NCI-H2196 (cell line): ENCODE measurements at regions not wholly inside any gene's neighbourhood (a gene's known extent, or its start where the extent isn't known, plus 50 kb on each side); places are given as distances from the start of the nearest gene placed in this dataset.

ENCODE experiments used
- DNase-seq: peaks from one replicate; lab custom pipeline; 2025; ENCODE audit not compliant: unreplicated experiment; lab: John Stamatoyannopoulos, UW

DNA sequence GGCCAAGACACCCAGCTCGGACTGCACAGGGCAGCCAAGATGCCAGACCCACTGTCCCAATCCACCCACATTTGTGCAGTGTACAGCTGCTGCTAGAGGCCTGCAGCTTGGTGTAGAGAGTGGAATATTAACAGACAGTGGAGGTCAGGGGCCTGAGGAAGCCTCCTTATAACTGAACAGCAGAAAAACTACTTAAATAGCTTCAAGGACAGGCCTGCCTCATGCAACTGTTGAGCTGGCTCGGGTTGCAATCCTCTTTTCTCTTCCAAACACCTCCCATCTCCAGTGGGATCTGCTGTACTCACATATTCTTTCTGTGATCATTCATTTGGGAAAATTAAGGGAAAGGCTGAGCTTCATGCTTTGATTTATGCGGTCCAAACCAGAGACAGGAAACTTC lies 1043.2 kb upstream of the TMEM132C start:
- no peak for DNase-seq

DNA sequence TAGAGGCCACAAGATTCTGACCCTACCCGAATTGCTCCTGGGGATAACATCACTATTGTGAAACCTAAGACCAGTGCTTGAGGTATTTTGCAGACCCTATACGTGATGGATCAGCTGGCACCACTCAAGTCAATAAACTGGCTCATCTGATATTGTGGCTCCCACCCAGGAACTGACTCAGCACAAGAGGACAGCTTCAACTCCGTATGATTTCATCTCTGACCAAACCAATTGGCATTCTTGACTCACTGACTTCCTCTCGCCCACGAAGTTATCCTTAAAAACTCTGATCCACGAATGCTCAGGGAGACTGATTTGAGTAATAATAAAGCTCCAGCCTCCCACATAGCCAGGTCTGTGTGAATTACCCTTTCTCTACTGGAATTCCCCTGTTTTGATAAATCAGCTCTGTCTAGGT lies 1036.1 kb upstream of the TMEM132C start:
- DNase-seq: no peak

DNA sequence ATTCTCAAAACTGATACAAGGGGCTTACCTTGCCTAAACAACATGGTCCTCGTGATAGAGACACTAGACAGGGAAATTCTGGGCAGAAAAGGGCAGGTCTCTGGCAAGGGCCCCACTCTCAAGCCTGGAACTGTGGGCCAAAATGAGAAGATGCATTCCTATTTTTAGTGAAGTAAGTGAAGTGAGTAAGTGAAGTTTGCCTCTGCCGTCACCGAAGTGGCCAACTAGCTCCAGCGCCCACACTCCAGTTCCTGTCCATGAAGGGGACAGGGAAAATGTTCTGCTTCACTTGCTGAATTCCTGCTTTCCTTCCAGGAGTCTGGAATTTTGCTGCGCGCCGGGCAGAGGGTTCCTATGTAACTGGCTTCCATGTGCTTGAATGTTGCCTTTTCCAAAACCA lies 1035.6 kb upstream of the TMEM132C start:
- no peak for DNase-seq

DNA sequence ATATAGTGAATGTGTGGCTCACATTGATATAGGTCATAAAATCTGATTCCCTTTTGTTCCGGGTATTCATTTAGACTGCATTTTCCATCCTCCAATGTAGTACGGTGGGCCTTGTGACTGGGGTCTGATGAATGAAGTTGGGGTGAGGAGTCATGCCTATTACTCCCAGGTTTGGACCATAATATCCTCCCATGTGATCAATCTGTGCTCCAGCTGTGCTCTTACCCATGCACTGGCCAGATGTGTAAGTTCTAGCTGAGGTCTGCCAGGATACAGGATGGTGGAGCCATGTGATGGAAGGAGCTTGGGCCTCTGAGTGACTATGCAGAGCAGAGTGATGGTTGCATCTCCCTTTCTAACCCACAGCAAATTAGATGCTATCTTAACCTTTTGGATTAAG lies 1034.0 kb upstream of the TMEM132C start:
- DNase-seq: no peak

DNA sequence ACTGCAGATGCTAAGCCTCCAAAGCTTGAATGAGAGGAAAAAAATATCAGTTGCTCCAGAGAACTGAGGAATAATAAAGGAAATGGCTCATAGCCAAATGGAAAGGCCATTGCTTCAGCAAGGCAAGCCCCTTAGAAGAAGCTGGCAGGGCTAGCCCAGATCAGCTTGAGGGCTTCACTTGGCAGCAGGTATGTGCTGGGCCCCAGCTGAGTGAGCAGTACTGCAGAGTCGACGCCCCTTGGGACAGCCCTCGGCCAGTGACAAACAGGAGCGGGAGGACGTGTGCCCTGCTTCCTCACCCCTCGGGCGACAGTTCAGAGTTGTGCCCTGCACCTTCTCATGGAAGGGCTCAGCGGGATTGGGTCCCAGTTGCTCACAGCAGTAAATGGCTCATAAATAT lies 1031.2 kb upstream of the TMEM132C start:
- DNase-seq: no peak

DNA sequence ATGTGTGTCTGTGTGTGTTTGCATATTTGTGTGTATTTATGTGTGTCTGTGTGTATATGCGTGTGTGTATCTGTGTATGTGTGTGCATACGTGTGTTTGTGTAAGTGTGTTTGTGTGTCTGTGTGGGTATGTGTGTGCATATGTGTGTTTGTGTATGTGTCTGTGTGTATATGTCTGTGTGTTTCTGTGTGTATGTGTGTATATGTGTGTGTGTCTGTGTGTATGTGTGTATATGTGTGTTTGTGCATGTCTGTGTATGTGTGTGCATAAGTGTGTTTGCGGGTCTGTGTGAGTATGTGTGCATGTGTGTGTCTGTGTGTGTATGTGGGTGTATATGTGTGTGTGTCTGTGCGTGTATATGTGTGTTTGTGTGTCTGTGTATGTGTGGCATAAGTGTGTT lies 1030.5 kb upstream of the TMEM132C start:
- DNase-seq: no peak

DNA sequence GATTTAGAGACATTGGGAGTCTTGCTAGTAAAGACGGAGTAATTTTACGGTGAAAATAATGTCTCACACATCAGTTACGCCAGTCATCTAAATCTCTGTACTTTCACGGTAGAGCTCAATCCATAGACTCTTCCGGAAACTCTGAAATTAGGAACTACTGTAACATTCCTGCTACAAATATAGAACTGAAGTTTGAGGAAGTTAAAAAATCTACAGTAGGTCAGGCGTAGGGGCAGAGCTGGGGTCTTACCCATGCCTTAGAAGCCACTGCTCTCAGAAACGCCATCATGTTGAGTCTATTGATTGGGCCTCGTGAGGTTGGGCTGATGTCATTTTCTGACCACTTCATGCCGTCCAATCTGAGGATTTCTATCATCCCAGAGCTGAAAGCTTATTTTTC lies 1029.8 kb upstream of the TMEM132C start:
- DNase-seq: no peak

DNA sequence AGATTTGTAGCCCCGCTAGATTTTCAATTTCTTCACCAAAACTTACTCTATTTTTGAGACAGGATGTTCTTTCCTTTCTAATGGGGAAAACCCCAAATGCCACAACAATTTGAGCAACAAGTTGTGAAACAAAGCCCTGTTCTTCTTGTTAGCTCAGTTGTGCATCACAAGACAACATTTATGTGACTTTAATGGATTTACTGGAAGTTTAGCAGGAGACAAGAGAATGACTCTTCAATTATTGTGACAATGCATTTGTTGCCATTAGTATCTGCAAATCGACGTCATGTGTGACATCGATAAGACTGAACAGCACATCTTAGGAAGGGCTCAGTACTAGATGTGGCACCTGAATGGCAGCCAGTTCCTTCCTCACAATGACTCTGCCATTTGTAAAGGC lies 1028.9 kb upstream of the TMEM132C start:
- no peak for DNase-seq

DNA sequence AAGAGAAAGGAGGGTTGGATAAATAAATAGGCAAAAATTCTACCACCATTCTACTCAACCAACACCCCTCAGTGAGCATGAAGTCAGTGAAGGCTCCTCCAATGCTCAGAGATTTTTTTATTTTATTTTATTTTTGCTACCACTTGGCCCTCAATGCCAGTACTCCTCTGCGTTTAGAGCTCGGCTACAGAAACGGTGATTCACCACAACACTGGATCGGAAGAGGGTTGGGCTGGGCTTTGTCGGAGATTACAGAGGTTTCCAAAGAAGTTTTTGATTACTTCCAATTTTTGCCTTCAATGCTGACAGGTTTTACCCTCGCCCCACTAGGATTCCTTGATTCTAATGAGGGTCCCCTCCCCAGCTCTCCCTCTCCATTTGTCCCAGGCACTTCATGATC lies 1027.2 kb upstream of the TMEM132C start:
- DNase-seq: no peak

DNA sequence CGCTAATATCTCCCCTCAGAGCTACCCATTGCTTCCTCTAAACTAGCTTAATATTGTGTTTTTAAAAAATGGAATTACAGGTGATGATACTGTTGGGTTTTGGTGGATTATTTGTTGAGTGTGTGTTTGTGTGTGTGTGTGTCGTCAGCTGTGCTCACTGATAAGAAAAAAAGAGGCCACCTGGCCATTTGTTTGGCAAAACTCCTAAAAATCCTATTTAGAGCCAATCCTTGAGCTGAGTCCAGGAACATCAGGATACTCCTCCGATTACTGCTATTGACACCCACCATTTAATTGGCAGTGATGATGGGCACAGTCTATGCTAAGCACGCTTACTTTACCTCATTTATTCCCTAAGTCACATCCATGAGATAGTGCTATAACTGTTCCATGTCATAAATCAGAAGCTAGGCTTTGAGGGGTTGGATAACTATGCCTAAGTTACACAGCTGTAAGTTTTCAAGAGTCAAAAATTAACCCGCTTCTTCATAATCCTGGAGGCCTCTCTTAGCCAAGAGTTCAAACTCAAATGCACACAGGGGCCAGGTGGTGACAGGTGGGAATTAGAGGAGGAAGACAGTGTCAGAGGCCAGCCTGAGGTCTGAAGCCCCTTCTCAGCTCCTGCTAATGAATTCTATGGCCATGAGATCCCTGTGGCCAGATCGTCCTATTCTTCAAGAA lies 1026.6 kb upstream of the TMEM132C start:
- no peak for DNase-seq

DNA sequence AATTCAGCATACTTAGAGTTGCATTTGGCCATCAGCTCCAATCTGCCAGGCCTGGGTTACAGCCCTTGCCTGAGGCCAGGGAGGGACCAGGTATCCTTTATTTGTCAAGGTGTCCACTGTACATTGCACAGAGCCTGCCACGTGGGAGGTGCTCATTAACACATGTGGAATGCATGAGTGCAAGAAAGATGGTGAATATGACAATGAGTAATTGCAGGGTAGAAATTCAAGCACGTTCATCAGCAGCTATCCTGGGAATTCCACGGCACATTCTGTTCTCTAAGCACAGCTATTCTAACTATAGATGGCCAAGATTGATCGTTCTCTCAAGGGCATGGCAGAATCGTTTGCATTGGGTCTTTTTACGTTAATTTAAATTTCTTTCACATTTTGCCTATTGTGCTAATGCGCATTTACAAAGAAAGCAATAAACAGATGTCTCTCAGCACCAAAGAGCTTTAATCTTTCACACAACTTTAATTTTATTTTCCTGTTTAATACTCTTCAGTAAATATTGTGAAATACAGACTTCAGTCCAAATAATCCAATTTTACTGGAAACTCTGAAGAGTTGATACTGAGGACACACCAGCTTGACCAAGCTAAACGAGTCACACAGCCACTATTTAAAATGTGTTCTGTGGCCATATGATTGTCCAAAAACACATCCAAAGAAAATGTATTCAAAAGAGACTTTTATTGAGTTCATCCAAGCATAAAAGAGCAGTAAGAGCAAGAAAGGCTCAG lies 1025.7 kb upstream of the TMEM132C start:
- no peak for DNase-seq

DNA sequence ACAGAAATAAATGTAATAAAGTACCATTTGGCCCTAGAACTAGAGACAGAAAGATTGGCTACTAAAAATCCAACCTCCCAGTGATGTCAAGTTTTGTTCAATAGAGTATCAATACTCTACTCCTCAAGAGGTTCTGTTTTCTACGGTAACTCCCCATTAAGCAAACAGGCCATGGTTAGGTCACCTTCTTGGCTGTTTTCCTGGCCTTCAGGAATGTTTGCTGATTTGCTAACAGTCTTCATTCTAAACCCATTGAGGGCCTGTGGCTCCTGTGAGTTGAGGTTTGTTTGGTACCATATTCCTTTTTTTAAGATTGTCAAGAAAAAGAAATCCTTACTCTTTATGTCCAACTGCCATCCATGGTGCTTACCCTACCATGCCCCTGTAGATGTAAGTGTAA lies 1022.0 kb upstream of the TMEM132C start:
- DNase-seq: no peak

DNA sequence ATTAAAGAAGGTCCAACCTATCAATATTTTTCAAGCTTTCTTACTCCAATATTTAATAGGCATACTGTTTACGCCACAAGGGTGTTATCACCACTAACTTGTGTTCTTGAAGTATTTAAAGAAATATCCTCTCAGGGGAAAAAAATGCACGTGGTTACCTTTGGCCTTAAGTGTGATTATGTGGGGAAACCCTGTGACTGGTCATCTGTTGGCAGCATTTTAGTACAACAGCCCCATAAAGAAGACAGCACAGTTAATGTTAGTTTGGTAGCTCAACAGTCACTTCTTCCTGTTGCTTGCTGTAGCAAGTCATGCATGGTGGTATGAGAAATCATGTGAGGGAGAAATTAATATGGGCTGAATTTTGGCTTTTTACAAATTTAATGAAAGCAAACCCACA lies 1021.5 kb upstream of the TMEM132C start:
- DNase-seq: no peak

DNA sequence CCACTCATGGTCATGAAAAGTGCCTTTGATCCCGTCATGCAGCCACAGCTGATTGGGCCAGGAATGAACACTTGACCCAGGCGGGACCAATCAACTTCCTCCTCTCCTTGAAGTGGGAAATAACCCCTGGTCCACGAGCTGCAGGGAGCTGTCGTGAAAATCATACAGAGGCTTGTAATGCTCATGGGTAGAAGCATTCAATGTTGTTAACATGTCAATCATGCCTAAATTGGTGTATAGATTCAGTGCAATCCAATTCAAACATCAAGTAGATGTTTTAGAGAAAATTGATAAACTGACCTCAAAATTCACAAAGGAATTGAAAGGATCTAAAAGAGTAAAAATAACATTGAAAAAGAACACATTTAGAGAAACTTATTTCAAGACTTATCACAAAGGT lies 1019.0 kb upstream of the TMEM132C start:
- no peak for DNase-seq

DNA sequence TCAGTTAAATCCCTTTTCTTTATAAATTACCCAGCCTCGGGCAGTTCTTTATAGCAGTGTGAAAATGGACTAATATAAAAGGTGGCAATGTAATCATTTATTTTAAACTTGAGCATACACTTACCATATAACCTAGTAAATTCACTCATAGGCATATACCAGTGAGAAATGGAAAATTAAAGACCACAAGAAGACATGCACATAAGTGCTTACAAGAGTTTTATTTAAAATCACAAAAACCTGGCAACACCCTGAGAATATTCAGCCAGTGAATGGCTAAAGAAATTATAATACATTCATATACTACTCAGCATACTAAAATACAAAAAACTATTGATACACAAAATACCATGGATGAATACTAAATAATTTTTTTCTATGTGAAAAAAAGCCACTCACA lies 1017.5 kb upstream of the TMEM132C start:
- no peak for DNase-seq

DNA sequence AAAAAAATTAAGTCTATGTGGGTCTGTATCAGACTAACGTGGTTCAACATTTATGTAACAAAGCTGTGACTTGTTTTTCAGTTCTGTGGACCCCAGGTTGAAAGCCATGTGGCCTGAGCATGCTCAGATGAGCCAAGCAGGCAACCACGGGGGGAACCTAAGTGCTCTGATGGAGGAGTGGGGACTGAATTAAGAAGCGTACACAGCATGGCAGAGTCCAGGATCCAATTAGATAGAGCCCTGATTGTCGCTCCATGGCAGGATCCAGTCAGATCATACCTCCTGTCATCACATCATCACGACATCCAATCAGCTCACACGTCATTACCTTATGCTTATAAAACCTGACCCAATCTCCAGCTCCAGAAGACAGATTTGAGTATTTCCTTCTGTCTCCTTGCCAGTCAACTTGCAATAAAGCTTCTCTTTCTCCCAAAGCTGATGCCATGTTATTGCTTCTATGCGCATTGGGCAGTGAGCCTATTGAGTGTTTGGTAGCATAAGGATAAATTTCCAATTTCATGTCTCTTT lies 1013.1 kb upstream of the TMEM132C start:
- DNase-seq: no peak

DNA sequence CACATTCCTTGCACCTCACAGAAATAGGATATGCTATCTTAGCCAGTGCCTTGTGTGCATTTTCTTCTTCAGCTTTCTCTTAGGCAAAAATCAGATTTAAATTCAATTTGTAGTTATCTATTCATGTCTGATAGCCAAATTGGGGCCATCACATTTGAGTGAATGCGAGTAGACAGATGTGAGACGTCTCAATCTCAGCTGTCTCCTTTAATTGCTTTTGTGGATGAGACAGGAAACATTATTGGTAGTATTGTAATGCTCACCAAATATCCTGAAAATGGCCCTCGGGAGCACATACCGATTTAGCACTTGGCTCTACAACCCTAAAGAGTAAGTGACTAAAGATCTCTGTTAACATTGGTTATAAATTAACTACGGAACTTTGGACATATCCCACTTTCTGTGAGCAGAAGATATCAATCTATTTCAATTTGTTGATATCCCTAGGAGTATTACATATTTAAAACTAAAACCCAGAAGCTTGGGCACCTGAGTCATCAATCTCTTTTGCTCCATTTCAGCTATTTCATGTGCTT lies 1012.5 kb upstream of the TMEM132C start:
- DNase-seq: no peak

DNA sequence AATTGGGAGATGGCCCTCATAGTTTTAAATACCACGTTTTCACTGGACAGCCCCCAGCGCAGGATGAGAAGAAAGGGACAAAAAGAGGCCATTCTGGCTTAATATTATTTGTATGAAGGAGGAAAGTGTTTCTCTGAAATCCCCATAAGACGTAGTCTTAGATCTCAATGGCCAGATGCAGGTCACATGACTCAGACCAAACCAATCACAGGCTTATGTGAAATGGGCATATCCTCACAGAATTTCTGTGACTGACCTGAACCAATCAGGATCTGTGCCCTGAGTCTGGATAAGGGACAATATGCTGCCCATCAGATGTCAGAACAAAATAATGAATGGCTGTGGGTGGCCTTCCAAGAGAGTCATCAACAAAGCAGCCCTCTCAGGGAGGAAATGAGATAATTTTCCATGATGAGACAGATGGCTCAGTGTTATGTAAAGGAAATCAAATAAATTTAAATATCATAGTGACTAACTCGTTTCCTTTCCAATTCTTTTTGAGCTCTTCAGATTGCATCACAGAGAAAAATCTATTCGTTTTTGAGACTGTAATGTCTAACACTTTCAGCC lies 1009.5 kb upstream of the TMEM132C start:
- no peak for DNase-seq

DNA sequence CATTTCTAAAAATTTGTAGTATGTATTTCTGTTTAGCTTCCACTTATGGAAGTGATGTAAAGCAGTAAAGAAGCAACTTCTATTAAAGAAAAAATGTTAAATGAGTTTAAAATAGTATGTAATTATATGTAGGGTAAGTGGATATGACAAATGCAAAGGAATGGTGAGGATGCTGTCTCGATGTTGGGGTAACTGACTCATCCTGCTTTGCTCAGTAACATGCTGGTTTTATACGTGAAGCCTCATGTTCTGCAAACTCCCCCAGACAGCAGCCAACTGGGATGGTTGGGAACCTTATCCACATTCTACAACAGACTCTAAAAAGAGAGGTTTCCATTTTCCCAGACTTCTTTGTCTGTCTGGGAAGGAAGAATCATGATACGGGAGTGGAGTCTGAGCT lies 1006.4 kb upstream of the TMEM132C start:
- DNase-seq: no peak

DNA sequence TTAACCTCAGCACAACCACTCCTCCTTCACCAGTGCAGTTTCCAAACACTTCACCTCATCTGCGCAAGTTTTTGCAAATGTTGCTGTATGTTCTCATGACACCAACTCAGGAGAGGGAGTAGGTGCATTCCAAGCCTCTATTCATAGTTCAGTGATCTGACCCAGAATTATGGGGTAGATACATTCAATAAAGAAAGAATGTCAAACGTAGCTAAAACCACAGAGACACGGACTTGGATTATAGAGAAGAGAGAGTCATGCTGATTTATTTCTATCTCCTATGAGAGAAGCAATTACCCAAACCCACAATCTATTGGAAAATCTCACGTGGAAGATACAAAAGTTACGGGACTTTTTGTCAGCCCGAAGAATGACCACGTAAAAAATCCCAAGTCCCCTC lies 1006.0 kb upstream of the TMEM132C start:
- DNase-seq: no peak

DNA sequence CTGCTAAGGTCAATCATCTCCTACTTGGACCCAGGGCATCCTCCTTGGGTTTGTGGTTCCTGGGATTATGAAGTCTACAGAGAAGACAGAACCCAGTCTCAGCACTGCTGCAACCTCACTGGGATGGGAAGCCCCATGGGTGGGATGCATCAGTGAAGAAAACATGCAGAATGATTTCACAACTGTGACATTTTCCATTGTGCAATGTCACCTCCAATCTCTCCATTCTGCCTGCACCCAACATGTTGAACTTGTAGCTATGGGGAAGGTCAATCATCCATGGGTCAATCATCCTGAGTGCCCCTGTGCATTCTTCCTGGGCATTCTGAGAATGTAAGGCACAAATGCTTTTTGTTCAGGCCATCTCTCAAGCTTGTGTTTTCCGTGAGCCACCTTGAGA lies 1004.4 kb upstream of the TMEM132C start:
- DNase-seq: no peak

DNA sequence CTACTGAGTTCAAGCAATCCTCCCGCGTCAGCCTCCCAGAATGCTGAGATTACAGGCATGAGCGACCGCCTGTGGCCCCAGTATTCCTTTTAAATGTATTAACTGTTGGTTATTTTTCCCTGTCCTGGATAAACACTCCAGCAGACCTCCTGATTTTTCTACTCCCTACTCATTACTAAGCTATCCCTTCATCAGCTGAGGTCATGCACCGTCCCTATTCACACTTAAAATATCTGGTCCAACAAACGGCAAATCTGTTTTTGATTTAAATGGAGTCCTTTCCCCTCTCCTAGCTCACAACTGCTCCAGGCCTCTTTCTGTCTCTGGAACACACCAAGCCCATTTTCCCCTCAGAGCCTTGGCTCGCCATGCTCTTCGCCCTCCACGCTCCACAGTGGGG lies 1003.3 kb upstream of the TMEM132C start:
- DNase-seq: no peak
